HG03196 (cell line): ENCODE measurements at regions not wholly inside any gene's neighbourhood (a gene's known extent, or its start where the extent isn't known, plus 50 kb on each side); places are given as distances from the start of the nearest gene placed in this dataset.
"Not testable (repeated sequence)": the region's sequence is repeated elsewhere in the genome, so short reads cannot be mapped to it uniquely, and the experiment has no call there.

Experiments used
- ATAC-seq: cut with Tn5 transposase; IDR thresholded peaks from one replicate; pipeline ENCODE4 v1.9.1; 2021; ENCODE audit not compliant: unreplicated experiment

DNA sequence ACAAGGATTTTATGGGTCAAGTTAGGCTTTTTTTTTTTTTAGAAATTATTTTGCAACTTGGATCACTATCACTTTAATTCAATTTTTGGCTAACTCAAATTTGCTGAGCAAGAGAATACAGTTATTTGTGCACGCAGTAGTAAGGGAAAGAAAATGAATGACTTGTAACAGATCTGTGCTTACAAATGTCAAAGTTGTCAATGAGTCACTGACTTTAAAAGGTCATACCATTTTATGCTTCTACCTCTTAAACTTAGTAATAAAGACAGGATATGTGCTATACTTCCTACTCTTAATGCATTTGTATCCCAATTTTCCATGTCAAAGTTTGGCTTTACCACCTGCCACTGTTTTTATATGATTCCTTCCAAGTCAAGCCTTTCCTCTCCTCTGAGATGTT is 131.1 kb upstream of the FBXO33 start:
- ATAC-seq = no peak

DNA sequence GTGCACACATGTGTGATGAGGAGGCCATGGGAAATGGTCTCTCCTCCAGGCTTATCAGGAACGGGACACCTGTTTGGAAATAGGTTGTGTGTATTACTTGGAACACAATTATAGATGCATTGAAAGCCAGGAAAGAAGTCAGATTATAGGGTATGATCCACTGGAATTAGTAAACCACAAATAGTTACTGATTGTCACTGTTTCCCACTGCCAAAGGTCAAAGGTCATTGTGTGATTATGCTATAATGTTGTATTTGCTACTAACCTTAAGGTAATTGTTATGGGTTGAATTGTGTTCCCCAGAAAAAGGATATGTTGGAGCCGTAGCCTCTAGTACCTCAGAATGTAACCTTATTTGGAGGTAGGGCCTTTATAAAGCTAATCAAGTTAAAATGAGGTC is 129.9 kb upstream of the FBXO33 start:
- no peak for ATAC-seq

DNA sequence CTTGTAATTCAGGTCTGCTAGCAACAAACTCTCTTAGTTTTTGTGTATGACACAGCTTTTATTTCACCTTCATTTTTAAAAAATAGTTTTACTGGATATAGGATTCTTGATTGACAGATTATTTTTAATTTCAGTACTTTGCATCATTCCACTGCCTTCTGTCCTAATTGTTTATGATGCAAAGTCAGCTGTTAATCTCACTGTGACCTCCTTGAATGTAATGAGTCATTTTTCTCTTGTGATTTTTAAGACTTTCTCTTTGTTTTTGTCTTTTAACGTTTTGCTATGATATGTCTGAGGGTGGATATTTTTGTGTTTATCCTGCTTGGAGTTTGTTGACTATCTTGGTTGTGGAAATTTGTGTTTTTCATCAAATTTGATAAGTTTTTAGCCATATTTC is 126.3 kb upstream of the FBXO33 start:
- ATAC-seq = no peak

DNA sequence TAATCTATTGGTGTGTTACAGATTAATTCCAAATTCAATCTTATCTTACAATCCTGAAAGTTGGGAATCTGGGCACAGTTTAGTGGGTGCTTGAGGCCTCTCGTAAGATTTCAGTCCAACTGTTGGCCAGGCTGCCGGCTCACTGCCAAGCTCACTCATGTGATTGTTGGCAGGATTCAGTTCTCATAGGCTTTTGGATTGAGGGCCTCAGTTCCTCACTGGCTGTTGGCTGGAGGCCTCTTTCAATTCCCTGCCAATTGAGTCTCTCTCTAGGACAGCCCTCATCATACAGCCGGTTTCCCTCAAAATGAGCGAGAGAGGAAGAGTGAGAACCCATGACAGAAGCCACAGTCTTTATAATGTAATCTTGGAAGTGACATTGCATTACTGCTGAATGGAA is 123.5 kb upstream of the FBXO33 start:
- ATAC-seq = no peak

DNA sequence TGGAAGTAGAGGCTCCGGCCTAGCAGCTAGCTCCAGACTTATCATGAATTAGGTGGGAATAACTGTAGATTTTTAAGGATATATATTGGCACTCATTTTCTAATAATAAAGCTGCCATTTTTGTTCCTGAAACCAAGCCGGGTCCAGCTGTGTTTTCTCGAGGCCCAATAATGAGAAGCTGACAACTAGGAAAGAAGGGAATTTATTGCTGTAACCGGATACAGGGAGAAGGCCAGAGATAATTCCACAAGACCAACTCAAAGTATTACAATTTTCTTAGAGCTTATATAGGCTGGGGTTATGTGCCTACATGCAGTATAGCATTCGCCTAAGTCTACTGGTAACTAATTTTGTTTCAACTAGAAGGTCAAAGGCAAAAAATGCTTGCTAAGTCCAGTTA is 122.3 kb upstream of the FBXO33 start:
- no peak for ATAC-seq

DNA sequence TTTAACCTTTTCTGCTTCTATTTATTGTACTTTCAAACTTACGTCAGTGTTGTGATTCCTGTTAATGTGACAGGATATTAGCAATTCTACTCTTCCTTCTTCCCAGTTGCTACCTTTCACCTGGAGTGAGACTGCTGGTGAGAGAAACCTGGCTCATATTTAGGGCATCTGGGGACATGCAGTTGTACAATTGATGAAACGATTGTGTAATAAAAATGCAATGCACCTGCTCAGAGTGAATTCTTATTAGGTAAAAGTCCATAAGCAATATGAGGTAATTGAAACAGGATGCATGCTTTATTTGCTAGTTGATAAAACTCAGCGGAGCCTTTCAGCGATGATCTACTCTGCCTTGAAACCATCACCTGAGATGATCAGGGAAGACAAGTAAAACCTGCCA is 116.1 kb upstream of the FBXO33 start:
- ATAC-seq = no peak

DNA sequence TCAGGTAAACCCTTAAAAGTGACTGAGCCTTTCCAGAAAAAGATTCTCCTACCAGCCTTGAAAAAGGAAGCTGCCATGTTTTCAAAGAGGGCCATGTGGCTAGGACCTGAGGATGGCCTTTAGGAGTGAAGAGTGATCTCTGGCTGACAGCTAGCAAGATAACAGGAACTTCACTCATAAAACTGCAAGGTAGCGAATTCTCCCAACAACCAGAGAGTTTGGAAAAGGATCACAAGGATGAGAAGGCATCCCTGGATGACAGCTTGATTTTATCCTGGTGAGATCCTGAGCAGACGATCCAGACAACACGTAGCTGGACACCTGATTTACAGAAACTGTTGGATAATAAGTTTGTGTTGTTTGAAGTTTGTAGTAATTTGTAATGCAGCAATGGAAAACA is 115.6 kb upstream of the FBXO33 start:
- no peak for ATAC-seq

DNA sequence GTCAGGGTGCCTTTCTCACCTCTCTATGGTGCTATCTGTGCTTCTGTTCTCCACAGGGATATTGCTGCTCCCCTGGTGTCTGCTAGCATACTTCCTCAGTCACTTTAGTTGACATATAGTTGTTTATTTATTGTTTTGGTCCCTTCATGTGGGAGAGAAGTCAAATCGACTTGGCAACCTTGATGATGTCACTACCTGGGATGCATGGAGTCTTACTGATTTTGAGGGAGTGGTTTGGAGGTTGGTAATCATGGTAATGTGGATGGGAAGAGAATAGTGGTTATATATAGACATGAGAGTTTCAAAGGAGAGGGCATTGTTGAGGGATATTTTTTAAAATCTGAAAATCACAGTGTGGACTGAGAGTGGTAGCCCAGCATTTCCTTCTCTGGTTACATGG is 73.6 kb upstream of the FBXO33 start:
- ATAC-seq = no peak

DNA sequence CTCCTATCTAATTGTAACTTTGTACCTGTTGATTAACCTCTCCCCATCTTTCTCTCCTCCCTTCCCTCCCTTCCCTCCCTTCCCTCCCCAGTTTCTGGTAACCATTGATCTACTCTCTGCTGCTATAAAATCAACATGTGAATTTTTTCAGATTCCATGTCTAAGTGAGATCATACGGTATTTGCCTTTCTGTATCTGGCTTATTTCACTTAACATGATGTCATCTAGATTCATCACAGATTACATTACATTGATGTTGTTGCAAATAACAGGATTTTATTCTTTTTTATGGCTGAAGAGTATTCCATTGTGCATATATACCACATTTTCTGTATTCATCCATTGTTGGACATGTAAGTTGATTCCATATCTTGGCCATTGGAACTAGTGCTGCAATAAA is 68.0 kb upstream of the FBXO33 start:
- no peak for ATAC-seq

DNA sequence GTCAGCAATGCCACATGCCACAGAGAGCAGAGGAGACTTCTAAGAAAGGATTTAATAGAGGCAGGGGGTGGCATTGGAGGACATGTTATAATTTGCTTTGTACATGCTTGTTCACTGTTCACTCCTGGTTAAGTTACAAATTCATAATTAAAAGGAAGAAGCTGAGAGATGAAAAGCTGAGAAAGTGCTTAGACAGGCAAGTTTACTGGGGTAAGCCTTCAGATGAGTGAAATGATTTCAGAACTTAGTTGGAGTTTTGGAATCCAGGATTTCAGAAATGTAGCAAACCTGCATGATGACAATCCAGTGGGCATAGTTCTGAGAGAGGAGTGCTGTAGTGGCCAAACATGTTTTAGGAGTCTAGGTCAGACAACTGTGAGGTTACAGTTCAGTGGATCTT is 67.3 kb upstream of the FBXO33 start:
- no peak for ATAC-seq

DNA sequence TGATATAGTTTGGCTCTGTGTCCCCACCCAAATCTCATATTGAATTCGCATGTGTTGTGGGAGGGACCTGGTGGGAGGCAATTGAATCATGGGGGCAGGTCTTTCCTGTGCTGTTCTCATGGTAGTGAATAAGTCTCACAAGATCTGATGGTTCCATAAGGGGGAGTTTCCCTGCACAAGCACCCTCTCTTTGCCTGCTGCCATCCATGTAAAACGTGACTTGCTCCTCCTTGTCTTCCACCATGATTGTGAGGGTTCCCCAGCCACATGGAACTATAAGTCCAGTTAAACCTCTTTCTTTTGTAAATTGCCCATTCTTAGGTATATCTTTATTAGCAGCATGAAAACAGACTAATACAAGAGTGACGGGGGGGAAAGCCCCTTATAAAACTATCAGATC is 65.4 kb upstream of the FBXO33 start:
- ATAC-seq = not testable (repeated sequence)

DNA sequence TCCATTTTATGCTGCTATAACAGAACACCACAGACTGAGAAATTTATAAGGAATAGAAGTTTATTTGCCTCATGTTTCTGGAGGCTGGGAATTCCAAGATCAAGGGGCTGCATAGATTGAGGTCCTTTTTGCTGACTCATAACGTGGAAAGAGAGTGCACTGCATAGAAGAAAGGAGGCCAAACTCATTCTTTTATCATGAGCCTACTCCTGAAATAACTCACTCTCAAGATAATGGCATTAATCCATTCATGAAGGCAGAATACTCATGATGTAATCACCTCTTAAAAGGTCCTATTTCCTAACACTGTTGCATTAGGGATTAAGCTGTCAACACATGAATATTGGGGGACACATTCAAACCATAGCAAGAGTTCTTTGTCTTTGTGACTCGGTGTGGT is 60.0 kb upstream of the FBXO33 start:
- ATAC-seq = no peak

DNA sequence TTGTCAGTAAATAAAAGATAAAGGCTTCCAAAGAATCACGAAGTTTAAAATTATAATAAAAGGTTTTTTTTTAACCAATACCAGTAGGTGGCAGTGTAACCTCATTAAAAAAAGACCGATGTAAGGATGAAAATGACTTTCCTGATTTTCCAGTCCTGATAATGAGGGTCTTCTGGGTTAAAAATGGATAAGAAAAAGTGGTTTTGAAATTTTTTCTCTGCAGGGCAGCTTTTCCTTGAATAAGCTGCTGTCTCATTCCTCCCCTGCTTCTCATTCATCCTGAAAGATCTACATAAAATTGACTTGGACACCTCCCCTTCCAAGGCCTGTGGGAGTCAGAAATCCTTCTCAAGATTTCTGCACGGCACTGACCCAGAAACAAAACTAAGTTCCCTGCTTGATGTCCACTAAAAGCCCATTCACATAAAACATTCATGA is 58.9 kb upstream of the FBXO33 start:
- ATAC-seq = no peak

DNA sequence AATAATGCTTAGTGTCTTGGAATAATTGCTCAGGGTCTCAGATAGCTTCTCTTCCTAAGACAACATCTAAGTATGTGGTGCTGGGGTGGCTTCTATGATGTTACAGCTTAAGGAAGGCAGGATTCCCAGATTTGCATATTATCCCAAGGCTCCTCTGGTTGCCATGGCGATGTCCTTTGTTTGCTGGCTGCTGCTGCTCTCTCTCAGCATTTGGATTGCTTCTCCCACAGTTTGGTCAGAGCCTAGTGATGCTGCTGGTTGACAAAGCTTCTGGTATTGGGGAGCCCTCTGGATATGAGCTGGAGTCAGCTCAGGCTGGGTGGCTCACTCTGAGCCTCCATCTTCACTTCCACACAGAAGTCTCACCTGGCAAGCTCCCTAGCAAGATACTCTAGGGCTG is 56.4 kb upstream of the FBXO33 start:
- no peak for ATAC-seq

DNA sequence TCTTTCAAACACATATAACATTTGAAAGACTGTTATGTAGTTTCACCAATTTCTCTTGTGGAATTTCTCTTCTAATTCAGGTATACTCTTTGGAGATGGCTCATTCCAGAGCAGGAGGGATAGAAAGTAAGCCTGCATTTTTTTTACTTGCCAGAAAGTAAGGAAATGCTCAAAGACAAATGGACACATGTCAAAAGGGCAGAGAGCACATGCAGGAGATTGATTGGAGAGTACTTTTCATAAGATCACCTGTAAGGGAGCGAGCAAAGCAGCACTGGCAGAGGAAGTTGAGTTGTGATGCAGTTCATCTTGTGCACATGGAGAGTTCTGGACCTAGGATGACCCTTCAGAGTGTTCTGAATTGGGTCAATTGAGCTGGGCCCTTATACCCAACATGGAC is 51.4 kb upstream of the FBXO33 start:
- ATAC-seq = no peak
